ENCODE measurements at regions not wholly inside any gene's neighbourhood (a gene's known extent, or its start where the extent isn't known, plus 50 kb on each side); places are given as distances from the start of the nearest gene placed in this dataset.

DNA sequence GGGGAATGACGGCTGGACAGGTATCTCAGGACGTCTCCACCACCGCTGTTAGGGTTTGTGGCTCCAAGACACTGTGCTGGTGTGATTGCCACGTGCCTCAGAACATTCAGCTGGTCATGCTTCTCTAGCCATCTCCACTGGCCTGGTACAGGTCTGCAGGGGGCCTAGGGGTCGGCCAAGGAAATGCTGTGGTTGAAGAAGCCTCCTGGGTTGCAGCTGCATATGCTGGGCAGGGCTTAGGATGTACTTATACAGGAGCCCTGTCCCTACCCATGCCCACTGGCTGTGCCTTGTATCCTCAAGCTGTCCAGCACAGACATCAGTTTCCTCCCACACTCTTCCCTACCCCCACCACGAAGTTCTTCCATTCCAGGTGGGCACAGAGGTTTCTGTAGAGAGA lies 64.1 kb downstream of the NPPC start:
- FAIRE-seq = no peak
- no peak for ATAC-seq
- intact Hi-C loops (cut with micrococcal nuclease) (no loop called here), in situ Hi-C loops (cut with MboI) (no loop called here)
- H3K4me1 ChIP-seq (replicated peaks in 1 of 2; ENCODE audit: control insufficient read depth in 2 of 2, insufficient read depth in 2 of 2, low read length in 2 of 2) = no peaks in the 10 kb centered on the region
- no peaks in the 10 kb centered on the region for H3K9me1 ChIP-seq (ENCODE audit: control insufficient read depth, insufficient read depth, low read length)
- H3K4me3 ChIP-seq = no peak overlapping the region
- H3K9ac ChIP-seq (ENCODE audit: insufficient read depth in 1 of 2, low read depth in 2 of 2, low read length in 2 of 2) = no peak overlapping the region
- POLR2A ChIA-PET = no interaction called here
- no peaks in the 10 kb centered on the region for H3K36me3 ChIP-seq (ENCODE audit: control insufficient read depth, insufficient read depth, low read length)
- H3K27ac ChIP-seq (ENCODE audit: extremely low read depth, low read depth, low read length) = no peak overlapping the region
- TF ChIP-seq FOXA1 (IDR thresholded peaks at IDR 0.05; ENCODE audit: borderline replicate concordance) = no peak
- no peak for TF ChIP-seq SMC3 (conservative IDR thresholded peaks at IDR 0.05; ENCODE audit: insufficient read depth, low read depth, low read length)
- TF ChIP-seq, protein P1, sequence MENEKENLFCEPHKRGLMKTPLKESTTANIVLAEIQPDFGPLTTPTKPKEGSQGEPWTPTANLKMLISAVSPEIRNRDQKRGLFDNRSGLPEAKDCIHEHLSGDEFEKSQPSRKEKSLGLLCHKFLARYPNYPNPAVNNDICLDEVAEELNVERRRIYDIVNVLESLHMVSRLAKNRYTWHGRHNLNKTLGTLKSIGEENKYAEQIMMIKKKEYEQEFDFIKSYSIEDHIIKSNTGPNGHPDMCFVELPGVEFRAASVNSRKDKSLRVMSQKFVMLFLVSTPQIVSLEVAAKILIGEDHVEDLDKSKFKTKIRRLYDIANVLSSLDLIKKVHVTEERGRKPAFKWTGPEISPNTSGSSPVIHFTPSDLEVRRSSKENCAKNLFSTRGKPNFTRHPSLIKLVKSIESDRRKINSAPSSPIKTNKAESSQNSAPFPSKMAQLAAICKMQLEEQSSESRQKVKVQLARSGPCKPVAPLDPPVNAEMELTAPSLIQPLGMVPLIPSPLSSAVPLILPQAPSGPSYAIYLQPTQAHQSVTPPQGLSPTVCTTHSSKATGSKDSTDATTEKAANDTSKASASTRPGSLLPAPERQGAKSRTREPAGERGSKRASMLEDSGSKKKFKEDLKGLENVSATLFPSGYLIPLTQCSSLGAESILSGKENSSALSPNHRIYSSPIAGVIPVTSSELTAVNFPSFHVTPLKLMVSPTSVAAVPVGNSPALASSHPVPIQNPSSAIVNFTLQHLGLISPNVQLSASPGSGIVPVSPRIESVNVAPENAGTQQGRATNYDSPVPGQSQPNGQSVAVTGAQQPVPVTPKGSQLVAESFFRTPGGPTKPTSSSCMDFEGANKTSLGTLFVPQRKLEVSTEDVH (IDR thresholded peaks at IDR 0.05; ENCODE audit: low read depth, partially characterized antibody) = no peak
- no peak for TF ChIP-seq KLF16 (IDR thresholded peaks at IDR 0.05)
- no peaks in the 10 kb centered on the region for H3K79me2 ChIP-seq (ENCODE audit: control insufficient read depth, insufficient read depth, low read length)
- BruUV-seq (replicated peaks) = no TSS peak
- H2AFZ ChIP-seq (ENCODE audit: low read depth, low read length) = no peak overlapping the region
- no peaks in the 10 kb centered on the region for H3K9me3 ChIP-seq (replicated peaks; ENCODE audit: control insufficient read depth, insufficient read depth, low read depth, low read length)
- peaks cover 7 to 35% of the 10 kb centered on the region in 2 experiments; a peak in 4 of 5 replicates for H3K27me3 ChIP-seq (ENCODE audit: control insufficient read depth in 2 of 2, insufficient read depth in 2 of 2, low read length in 2 of 2)
- no peaks in the 10 kb centered on the region for H4K20me1 ChIP-seq (replicated peaks; ENCODE audit: control insufficient read depth, insufficient read depth, low read length)
- 0% methylated on average over 5 of the region's 6 CpGs for WGBS (ENCODE audit: insufficient coverage, low coverage, missing lambda C conversion rate)
- DNase-seq (ENCODE audit: extremely low read depth in 1 of 4, low spot score in 3 of 4) = no peak
- no peak overlapping the region for H3K4me2 ChIP-seq (ENCODE audit: insufficient read depth, low read length)
- CTCF ChIA-PET (ENCODE audit: low intra/inter-chr PET ratio) = no interaction called here

Measured in K562 (cell line).